HFF-Myc (cell line): ENCODE measurements at regions not wholly inside any gene's neighbourhood (a gene's known extent, or its start where the extent isn't known, plus 50 kb on each side); places are given as distances from the start of the nearest gene placed in this dataset.

Experiments used
- DNase-seq: peaks from one replicate; pipeline ENCODE4 v3.0.0-alpha.2; 2011; ENCODE audit warnings: low read depth; ENCODE audit errors: extremely low read depth
- H3K4me3 ChIP-seq: replicated peaks from 2 replicates; pipeline ENCODE4 v1.5.1; 2011; ENCODE audit warnings: low read depth, mild to moderate bottlenecking, control low read depth, low read length
- TF ChIP-seq, protein P1 (sequence below): IDR thresholded peaks from 2 replicates; pipeline ENCODE4 v1.5.1; 2012; ENCODE audit warnings: mild to moderate bottlenecking, low read depth, low read length, control low read depth; ENCODE audit errors: missing control alignments

DNA sequence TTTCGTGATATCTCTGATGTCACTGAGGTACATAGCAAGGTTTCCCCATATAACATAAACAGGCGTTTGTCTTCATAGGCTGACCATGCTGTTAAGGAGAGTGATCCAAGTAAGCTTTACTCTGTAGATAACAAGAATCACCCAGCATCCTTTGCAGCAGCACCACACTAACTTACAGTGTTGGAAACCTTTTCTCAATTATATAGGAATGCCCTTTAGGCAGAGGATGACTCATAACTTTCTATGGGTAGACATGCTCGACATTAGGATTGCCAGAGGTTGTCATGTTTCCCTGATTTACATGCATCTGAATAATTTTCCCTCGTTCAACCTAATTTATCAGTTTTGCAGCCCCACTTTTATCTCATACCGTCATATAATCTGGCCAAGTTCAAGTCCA lies 870.0 kb upstream of the CDH9 start:
- TF ChIP-seq, protein P1, sequence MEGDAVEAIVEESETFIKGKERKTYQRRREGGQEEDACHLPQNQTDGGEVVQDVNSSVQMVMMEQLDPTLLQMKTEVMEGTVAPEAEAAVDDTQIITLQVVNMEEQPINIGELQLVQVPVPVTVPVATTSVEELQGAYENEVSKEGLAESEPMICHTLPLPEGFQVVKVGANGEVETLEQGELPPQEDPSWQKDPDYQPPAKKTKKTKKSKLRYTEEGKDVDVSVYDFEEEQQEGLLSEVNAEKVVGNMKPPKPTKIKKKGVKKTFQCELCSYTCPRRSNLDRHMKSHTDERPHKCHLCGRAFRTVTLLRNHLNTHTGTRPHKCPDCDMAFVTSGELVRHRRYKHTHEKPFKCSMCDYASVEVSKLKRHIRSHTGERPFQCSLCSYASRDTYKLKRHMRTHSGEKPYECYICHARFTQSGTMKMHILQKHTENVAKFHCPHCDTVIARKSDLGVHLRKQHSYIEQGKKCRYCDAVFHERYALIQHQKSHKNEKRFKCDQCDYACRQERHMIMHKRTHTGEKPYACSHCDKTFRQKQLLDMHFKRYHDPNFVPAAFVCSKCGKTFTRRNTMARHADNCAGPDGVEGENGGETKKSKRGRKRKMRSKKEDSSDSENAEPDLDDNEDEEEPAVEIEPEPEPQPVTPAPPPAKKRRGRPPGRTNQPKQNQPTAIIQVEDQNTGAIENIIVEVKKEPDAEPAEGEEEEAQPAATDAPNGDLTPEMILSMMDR, result no peak
- no peak for DNase-seq
- no peak overlapping the region for H3K4me3 ChIP-seq

DNA sequence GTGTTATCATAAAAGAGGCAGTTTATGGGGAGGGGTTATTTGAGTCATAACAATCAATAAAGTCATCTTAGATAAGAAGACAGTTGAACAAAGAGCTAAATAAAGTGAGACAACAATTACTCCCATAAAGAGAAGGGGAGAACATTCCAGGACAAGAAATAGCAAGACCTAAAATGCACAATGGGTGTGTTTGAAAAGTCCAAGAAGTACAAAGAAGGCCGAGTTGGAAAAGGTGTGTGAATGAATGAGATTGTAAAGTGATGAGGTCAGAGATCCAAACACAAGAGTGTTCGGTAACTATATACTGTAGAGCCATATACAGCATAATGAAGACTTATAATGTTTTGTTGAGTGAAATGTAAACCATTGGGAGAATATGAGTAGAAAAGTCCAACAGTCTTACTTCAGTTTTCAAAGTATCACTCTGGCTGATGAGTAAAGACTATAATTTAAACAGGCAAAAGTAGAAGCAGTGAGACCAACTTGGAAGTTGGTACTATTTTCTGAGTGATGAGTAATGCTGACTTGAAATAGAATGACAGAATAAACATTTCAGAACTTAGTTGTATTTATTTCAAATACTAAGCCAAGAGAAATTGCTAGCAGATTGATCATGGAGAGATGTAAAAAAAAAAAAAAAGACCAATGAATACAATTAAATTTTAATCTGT lies 868.7 kb upstream of the CDH9 start:
- no peak overlapping the region for H3K4me3 ChIP-seq
- TF ChIP-seq, protein P1, result no peak
- DNase-seq, result no peak

DNA sequence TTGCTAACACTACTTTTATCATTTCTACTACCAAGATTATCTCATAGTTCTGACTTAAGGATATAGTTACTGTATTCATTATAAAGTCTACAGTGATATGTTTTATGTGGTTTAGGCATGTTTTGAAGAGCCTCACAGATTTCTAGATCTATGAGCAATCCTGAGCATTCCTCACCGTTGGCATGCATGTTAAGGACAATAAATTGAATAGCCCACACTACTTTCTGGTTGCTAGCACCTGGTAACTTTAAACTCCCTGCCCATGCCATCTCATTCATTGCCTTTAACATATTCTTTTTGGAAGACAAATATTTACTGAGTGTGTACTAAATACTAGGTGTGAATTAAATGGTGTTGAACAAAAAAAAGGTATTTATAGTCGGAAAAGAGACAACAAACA lies 868.1 kb upstream of the CDH9 start:
- no peak for DNase-seq
- TF ChIP-seq, protein P1, result no peak

DNA sequence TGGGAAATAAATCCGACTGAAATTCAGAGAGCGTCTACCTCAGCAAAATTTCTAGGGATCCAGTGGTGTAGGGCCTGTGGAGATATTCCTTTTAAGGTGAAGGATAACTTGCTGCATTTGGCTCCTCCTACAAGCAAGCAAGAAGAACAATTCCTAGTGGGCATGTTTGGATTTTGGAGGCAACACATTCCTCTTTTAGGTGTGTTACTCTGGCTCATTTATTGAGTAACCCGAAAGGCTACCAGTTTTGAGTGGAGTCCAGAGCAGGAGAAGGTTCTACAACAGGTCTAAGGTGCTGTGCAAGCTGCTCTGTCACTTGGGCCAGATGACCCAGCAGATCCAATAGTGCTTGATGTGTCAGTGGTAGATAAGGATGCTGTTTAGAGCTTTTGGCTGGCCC lies 862.4 kb upstream of the CDH9 start:
- H3K4me3 ChIP-seq, result no peak overlapping the region
- TF ChIP-seq, protein P1, result no peak
- DNase-seq, result no peak

More for the DNA sequence above, 868.1 kb upstream of the CDH9 start:
- no peak overlapping the region for H3K4me3 ChIP-seq

DNA sequence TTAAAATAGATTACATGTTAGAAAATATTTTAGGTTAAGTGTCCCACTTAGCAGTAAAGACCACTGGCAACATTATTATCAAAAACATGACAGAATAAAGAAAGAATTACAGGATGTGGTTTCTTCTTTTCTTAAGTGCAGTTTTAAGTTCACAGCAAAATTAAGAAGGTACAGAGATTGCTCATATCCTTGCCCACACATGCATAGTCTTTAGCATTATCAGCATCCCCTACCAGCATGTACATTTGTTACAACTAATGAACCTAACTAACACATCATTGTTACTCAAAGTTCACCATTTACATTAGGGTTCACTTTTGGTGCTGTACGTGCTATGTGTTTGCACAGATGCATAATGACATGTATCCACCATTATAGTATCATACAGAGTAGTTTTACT lies 837.7 kb upstream of the CDH9 start:
- DNase-seq, result no peak
- H3K4me3 ChIP-seq, result no peak overlapping the region
- TF ChIP-seq, protein P1, result no peak

DNA sequence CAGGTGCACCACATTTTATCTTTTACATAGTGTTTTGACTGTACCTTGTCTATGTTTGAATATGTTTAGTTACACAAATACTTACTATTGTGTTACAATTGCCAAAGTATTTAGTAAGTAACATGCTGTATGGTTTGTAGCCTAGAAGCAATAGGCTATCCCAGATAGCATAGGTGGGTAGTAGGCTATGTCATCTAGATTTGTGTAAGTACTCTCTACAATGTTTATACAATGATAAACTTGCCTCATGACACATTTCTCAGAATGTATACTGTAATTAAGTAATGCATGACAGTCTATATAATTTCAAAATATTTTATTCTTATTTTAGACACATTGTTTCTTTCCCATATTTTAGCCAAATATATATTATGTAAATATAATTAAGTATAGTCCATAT lies 836.8 kb upstream of the CDH9 start:
- TF ChIP-seq, protein P1, result no peak
- no peak overlapping the region for H3K4me3 ChIP-seq
- DNase-seq, result no peak

DNA sequence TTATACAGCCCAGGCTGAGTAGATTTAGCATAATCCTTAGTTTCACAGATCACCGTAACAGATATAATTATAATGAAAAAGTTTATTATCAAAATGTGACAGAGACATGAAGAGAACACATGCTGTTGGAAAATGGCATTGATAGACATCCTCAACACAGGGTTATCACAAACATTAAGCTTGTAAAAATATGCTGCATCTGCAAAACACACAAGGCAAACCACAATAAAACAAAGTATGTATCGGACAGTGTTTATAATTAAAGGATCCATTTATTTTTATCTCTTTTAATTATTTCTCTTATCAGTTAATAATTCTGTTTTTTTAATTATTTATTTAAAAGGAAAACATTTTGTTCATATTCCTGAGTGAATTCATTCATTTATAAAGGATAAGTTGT lies 829.9 kb upstream of the CDH9 start:
- DNase-seq, result no peak
- TF ChIP-seq, protein P1, result no peak
- H3K4me3 ChIP-seq, result no peak overlapping the region
